Right lobe of liver (tissue), 6 donors: ENCODE measurements at regions not wholly inside any gene's neighbourhood (a gene's known extent, or its start where the extent isn't known, plus 50 kb on each side); places are given as distances from the start of the nearest gene placed in this dataset.

Experiments used
- ATAC-seq, 4 donors: fragments of 200-7000 bp; cut with Tn5 transposase; one replicate each; pipeline ENCODE4 v1.9.1; 2020; ENCODE audit warnings: mild to moderate bottlenecking in 4 of 4, moderate library complexity in 4 of 4
- DNase-seq, 3 donors: peaks; one replicate each; pipeline ENCODE4 v3.0.0-alpha.2; 2020
- H3K27ac ChIP-seq, 3 donors: fragments of 200-600 bp; one replicate each; pipeline ENCODE4 v1.8.0; 2022
- H3K27me3 ChIP-seq, 2 donors: fragments of 200-600 bp; one replicate each; pipeline ENCODE4 v1.8.0; 2022
- H3K36me3 ChIP-seq, 4 donors: fragments of 200-600 bp; sonication (generic) in 1 of 4; one replicate each; pipeline versions ENCODE4 v1.5.1 to v1.8.0; 2017 to 2022; ENCODE audit warnings: control low read depth in 1 of 4
- H3K4me1 ChIP-seq, 4 donors: fragments of 200-600 bp; sonication (generic) in 1 of 4; one replicate each; pipeline versions ENCODE4 v1.5.1 to v1.8.0; 2017 to 2022; ENCODE audit warnings: control low read depth in 1 of 4
- H3K4me3 ChIP-seq, 3 donors: fragments of 200-600 bp; one replicate each; pipeline ENCODE4 v1.8.0; 2022
- H3K9me3 ChIP-seq, 4 donors: fragments of 200-600 bp; sonication (generic) in 1 of 4; one replicate each; pipeline versions ENCODE4 v1.5.1 to v1.8.0; 2017 to 2022; ENCODE audit warnings: control low read depth in 1 of 4
- POLR2A ChIP-seq: fragments of 450-650 bp; IDR thresholded peaks from one replicate; pipeline ENCODE4 v1.6.1; 2017; ENCODE audit warnings: antibody characterized with exemption, mild to moderate bottlenecking
- WGBS: methylation state at CpG from one replicate; pipeline ENCODE4 v1.1.6; 2018; ENCODE audit warnings: low coverage, low lambda C conversion rate; ENCODE audit not compliant: insufficient coverage; ENCODE audit errors: missing lambda C conversion rate; 5-methylcytosine and 5-hydroxymethylcytosine counted together
- intact Hi-C, 2 donors: fragments of 100-400 bp; cut with DNase I; formaldehyde crosslinking; loops; one replicate each; pipeline versions ENCODE4 v1.11.2 to v1.14.1; 2022
- TF ChIP-seq, protein P1 (sequence below), 4 donors: fragments of 200-600 bp in 3 of 4; fragments of 450-650 bp in 1 of 4; IDR thresholded peaks; one replicate each; pipeline versions ENCODE4 v1.5.1 to v1.8.0; 2016 to 2022; ENCODE audit warnings: antibody characterized with exemption in 4 of 4, mild to moderate bottlenecking in 2 of 4
- donor health status: DM: no; HTN: yes; CAD: no.
- donor health status: DM: no; HTN: no; CAD: no.
- donor health status: DM: no; HTN: no; CAD: no.
- donor health status: DM: no; HTN: yes; CAD: no.
- donor health status: DM: no; HTN: yes; CAD: no.

DNA sequence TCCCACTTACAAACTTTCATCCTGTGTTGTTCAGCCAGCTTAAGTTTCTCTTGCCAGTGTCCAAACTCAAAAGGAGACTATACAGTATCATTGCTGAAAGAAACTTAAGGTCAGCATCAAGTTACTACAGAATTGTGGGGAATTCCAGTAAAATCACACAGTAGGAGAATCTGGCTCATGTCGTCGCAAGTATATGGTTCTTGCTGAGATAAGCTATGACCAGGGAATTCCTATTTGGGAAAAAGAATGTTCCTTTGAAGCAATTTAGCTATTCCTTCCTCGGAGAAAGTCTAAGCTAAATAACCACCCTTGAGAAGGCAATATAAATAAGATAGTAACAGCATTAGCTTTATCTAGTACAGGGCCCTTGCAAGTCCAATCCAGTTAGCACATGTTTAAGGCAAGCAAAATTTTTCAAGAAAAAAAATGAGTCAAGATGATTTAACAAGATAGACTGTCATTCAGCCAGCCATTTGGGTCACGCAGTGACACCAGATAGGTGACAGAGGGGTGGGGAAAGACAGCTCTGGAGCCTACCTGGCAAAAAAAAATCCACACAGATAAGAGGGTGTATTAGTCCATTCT, 78.2 kb upstream of the THBS1 start:
- intact Hi-C loops = no loop called here
- no peaks in the 10 kb centered on the region for H3K9me3 ChIP-seq
- 61% methylated on average over 4 of the region's 4 CpGs for WGBS
- H3K27ac ChIP-seq = peak overlapping the region in 1 of 3 donors; percentile 20
- H3K4me3 ChIP-seq = no peak overlapping the region
- no peak for TF ChIP-seq POLR2A
- TF ChIP-seq, protein P1, sequence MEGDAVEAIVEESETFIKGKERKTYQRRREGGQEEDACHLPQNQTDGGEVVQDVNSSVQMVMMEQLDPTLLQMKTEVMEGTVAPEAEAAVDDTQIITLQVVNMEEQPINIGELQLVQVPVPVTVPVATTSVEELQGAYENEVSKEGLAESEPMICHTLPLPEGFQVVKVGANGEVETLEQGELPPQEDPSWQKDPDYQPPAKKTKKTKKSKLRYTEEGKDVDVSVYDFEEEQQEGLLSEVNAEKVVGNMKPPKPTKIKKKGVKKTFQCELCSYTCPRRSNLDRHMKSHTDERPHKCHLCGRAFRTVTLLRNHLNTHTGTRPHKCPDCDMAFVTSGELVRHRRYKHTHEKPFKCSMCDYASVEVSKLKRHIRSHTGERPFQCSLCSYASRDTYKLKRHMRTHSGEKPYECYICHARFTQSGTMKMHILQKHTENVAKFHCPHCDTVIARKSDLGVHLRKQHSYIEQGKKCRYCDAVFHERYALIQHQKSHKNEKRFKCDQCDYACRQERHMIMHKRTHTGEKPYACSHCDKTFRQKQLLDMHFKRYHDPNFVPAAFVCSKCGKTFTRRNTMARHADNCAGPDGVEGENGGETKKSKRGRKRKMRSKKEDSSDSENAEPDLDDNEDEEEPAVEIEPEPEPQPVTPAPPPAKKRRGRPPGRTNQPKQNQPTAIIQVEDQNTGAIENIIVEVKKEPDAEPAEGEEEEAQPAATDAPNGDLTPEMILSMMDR (IDR thresholded peaks at IDR 0.05) = no peak
- H3K4me1 ChIP-seq = no peaks in the 10 kb centered on the region
- H3K27me3 ChIP-seq = no peaks in the 10 kb centered on the region
- no peaks in the 10 kb centered on the region for H3K36me3 ChIP-seq
- ATAC-seq (peak in 1 of 4 donors; percentile 16), DNase-seq (no peak)

DNA sequence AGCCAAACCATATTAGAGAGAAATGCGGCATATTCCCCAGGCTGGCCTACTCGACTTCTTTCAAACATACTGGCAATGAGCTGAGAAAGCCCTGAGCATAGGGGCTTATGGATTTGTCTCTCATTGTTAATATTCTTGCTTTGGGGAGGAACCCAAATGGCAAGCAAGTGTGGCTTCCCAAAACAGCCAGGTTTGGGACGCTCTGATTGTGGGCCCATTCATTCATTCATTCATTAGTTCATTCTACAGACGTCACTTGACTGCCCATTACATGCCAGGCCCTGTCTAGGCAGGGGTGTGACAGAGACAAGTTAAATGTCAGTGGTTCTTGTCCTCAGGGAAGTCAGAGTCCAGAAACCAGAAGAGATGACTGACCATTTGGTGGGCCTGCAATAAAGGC, 77.4 kb upstream of the THBS1 start:
- H3K36me3 ChIP-seq = no peaks in the 10 kb centered on the region
- intact Hi-C loops = no loop called here
- DNase-seq (no peak), ATAC-seq (no peak)
- peak overlapping the region in 1 of 3 donors; percentile 20 for H3K27ac ChIP-seq
- H3K4me3 ChIP-seq = no peak overlapping the region
- no peaks in the 10 kb centered on the region for H3K9me3 ChIP-seq
- H3K4me1 ChIP-seq = no peaks in the 10 kb centered on the region
- no peak for TF ChIP-seq POLR2A
- WGBS = 84% methylated on average over 4 of the region's 4 CpGs
- no peaks in the 10 kb centered on the region for H3K27me3 ChIP-seq

DNA sequence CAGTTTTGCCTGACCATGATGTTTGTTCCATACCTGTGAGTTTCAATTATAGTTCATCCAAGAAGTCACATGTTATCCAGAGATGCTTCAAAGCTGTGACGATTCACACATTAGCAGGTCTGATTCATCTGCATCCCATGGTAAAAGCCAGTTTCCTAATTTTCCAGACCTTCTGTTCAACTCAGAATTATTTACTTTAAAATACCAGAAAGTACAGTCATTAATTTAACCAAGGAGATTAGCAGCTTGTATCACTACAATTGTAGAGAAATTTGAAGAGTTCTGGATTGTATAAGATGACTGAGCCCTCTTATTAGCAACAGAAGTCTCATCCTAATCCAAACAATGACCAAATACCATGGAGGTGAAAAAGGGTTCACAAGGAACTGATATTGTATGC, 76.1 kb upstream of the THBS1 start:
- intact Hi-C loops = no loop called here
- DNase-seq = no peak
- H3K27ac ChIP-seq = no peak overlapping the region
- no peaks in the 10 kb centered on the region for H3K27me3 ChIP-seq
- no peaks in the 10 kb centered on the region for H3K36me3 ChIP-seq
- no peak for ATAC-seq
- no peak for TF ChIP-seq POLR2A
- TF ChIP-seq, protein P1 (IDR thresholded peaks at IDR 0.05) = no peak
- H3K4me1 ChIP-seq = no peaks in the 10 kb centered on the region
- no peaks in the 10 kb centered on the region for H3K9me3 ChIP-seq
- H3K4me3 ChIP-seq = no peak overlapping the region
- WGBS = 70% methylated on average over 1 of the region's 1 CpG

DNA sequence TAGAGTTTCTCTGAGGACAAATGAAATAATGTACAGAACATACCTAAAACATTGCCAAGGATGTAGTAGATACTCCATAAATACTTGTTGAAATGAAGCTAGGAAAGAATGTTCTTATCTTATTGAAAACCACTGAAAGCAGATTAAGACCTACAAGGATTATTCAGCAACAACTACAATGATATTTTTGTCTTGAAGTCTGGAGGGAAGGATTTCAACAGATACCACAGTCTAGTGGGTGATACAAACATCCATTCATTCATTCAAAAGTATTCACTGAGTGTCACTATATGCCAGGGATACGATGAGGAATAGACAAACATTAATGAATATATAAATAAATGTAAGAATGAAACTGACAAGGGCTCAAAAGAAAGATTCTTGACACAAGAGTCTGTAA, 74.7 kb upstream of the THBS1 start:
- H3K27ac ChIP-seq = no peak overlapping the region
- no peaks in the 10 kb centered on the region for H3K27me3 ChIP-seq
- 65% methylated on average over 1 of the region's 1 CpG for WGBS
- TF ChIP-seq POLR2A = no peak
- TF ChIP-seq, protein P1 (IDR thresholded peaks at IDR 0.05) = no peak
- intact Hi-C loops = no loop called here
- DNase-seq (no peak), ATAC-seq (no peak)
- H3K4me1 ChIP-seq = no peaks in the 10 kb centered on the region
- H3K9me3 ChIP-seq = no peaks in the 10 kb centered on the region
- no peaks in the 10 kb centered on the region for H3K36me3 ChIP-seq
- H3K4me3 ChIP-seq = no peak overlapping the region

DNA sequence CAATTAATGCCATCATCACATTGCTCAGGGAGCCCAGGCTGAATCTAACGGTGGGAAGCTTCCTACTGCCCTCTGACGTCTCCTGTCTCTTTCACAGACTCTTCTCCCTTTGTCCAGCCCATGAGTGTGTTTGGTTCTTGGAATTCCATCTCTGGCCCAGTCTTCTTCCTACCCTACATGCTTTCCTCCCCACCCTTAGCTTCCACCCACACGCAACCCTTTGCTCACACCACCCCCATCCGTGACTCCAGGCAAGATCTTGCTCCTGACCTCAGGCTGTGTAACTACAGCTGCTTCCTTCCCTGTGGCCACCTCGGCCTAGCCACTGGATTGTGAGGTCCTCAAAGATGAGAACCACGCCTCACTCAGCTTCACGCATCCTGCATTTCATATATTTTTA, 72.3 kb upstream of the THBS1 start:
- no peaks in the 10 kb centered on the region for H3K36me3 ChIP-seq
- ATAC-seq = no peak
- no peak for DNase-seq
- TF ChIP-seq, protein P1 (IDR thresholded peaks at IDR 0.05) = no peak
- TF ChIP-seq POLR2A = no peak
- H3K4me1 ChIP-seq = no peaks in the 10 kb centered on the region
- intact Hi-C loops = no loop called here
- H3K27me3 ChIP-seq = no peaks in the 10 kb centered on the region
- 64% methylated on average over 7 of the region's 7 CpGs for WGBS
- H3K9me3 ChIP-seq = no peaks in the 10 kb centered on the region
- H3K4me3 ChIP-seq = no peak overlapping the region
- no peak overlapping the region for H3K27ac ChIP-seq
